ES-I3 (cell line): ENCODE measurements at regions not wholly inside any gene's neighbourhood (a gene's known extent, or its start where the extent isn't known, plus 50 kb on each side); places are given as distances from the start of the nearest gene placed in this dataset.
"Not testable (repeated sequence)": the region's sequence is repeated elsewhere in the genome, so short reads cannot be mapped to it uniquely, and the experiment has no call there.

Experiments
- H3K36me3 ChIP-seq: 2 replicates; pipeline ENCODE4 v1.6.1; 2013; ENCODE audit warnings: mild to moderate bottlenecking, low read length, control low read depth, moderate library complexity; ENCODE audit not compliant: insufficient read depth
- H3K4me1 ChIP-seq: 2 replicates; pipeline ENCODE4 v1.6.1; 2013; ENCODE audit warnings: mild to moderate bottlenecking, control low read depth, low read length; ENCODE audit not compliant: insufficient read depth
- H3K9ac ChIP-seq: 2 replicates; pipeline ENCODE4 v1.6.1; 2013; ENCODE audit warnings: low read depth, mild to moderate bottlenecking, low read length, moderate library complexity
- H3K9me3 ChIP-seq: 2 replicates; pipeline ENCODE4 v1.6.1; 2013; ENCODE audit warnings: mild to moderate bottlenecking, low read length, moderate library complexity; ENCODE audit not compliant: control insufficient read depth, insufficient read depth

DNA sequence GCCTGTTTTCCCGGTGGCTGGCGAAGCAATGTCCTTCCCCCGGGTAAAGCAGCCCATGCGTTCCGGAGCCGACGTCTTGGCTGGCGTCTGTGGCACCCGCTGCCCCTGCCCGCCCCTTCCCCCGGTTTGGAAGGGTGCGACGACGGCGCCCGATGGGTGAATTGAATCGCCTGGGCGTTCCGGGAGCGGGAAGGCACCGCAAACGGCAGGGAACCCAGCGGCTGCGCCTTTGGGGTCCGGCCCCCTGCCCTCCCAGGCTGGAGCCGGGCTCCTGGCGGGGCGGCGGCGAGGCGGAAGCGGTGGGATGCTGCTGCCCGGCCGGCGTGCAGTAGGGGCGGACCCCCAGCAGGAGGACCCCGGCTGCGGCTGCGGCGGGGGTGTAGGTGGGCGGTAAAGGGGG is 123.6 kb upstream of the RHOU start:
- H3K4me1 ChIP-seq, H3K36me3 ChIP-seq, H3K9me3 ChIP-seq, H3K9ac ChIP-seq: not testable (repeated sequence)

DNA sequence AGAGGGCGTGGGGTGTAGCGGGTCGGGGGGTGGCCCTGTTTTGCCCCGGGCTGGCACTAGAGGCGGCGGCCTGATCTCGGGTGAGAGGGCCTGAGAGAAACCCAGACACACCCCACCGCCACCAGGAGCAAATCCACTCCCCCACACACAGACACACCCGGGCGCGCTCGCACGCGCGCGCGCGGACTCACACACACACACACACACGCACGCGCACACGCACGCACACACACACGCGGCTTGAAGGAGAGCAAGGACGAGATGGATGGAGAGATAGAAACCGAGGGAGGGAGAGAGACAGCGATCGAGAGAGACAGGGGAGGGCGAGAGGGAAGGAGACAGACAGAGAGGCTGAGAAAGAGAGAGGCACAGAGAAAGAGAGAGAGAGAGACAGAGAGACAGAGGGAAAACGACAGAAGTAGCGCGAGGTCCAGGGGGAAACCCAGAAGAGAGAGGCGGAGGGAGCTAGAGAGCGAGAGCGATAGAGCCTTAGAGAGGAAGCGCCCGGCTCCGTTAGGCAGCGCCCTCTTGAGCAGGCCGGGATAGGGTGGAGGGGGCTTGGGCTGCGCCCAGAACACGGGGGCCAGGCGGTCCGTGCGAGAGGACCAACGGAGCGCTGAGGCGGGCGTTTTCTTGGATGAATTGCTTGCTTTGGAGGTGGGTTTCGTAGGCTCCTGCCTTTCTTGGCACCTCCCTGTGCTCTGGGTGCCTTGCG is 113.1 kb upstream of the RHOU start:
- H3K36me3 ChIP-seq, H3K4me1 ChIP-seq, H3K9me3 ChIP-seq, H3K9ac ChIP-seq: not testable (repeated sequence)

DNA sequence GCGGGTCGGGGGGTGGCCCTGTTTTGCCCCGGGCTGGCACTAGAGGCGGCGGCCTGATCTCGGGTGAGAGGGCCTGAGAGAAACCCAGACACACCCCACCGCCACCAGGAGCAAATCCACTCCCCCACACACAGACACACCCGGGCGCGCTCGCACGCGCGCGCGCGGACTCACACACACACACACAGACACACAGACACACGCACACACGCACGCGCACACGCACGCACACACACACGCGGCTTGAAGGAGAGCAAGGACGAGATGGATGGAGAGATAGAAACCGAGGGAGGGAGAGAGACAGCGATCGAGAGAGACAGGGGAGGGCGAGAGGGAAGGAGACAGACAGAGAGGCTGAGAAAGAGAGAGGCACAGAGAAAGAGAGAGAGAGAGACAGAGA is 108.8 kb upstream of the RHOU start:
- H3K9ac ChIP-seq, H3K4me1 ChIP-seq, H3K9me3 ChIP-seq, H3K36me3 ChIP-seq: not testable (repeated sequence)

DNA sequence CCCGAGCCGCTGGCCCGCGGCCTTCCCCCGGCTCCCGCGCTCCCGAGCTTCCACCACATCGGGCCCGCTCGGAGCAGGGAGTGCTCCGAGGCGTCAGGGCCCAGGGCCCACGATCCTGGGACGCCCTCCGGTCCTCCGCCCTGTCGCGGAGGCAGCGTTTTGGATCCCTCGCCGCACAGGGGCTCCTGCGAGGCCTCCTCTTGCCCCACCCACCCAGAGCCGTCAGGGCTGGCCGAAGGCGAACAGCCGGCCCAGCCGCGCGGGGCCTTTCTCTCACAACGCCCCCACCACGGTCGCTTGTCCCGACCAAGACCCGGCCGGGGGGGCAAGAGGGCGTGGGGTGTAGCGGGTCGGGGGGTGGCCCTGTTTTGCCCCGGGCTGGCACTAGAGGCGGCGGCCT is 102.4 kb upstream of the RHOU start:
- H3K36me3 ChIP-seq, H3K9ac ChIP-seq, H3K4me1 ChIP-seq, H3K9me3 ChIP-seq: not testable (repeated sequence)

DNA sequence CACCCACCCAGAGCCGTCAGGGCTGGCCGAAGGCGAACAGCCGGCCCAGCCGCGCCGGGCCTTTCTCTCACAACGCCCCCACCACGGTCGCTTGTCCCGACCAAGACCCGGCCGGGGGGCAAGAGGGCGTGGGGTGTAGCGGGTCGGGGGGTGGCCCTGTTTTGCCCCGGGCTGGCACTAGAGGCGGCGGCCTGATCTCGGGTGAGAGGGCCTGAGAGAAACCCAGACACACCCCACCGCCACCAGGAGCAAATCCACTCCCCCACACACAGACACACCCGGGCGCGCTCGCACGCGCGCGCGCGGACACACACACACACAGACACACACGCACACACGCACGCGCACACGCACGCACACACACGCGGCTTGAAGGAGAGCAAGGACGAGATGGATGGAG is 100.0 kb upstream of the RHOU start:
- H3K9ac ChIP-seq, H3K9me3 ChIP-seq, H3K4me1 ChIP-seq, H3K36me3 ChIP-seq: not testable (repeated sequence)

DNA sequence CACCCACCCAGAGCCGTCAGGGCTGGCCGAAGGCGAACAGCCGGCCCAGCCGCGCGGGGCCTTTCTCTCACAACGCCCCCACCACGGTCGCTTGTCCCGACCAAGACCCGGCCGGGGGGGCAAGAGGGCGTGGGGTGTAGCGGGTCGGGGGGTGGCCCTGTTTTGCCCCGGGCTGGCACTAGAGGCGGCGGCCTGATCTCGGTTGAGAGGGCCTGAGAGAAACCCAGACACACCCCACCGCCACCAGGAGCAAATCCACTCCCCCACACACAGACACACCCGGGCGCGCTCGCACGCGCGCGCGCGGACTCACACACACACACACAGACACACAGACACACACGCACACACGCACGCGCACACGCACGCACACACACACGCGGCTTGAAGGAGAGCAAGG is 97.8 kb upstream of the RHOU start:
- H3K9ac ChIP-seq, H3K36me3 ChIP-seq, H3K9me3 ChIP-seq, H3K4me1 ChIP-seq: not testable (repeated sequence)

DNA sequence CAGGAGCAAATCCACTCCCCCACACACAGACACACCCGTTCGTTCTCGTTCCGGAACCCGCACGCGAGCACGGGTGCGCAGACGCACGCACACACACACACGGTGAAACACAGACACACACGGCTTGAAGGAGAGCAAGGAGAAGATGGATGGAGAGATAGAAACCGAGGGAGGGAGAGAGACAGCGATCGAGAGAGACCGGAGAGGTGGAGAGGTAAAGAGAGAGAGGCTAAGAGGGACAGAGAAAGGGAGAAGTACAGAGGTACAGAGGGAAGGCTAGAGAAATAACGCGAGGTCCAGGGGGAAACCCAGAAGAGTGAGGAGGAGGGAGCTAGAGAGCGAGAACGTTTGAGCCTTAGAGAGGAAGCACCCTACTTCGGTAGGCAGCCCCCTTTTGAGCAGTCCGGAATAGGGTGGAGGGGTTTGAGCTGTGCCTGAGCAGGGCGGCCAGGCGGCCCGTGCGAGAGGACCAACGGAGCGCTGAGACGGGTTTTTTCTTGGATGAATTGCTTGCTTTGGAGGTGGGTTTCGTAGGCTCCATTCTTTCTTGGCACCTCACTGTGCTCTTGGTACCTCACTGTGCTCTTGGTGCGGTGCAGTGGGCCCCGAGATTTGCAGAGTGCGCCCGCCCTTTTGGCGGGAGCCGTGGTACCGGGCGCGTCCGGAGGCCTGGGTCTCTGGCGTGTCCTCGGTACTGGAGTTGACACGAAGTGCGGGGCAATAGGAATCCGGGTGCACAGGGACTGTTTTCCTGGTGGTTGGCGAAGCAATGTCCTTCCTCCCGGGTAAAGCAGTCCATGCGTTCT is 88.4 kb upstream of the RHOU start:
- Histone ChIP-seq H3K9me3 (no peaks in the 10 kb centered on the region), H3K36me3 (no peaks in the 10 kb centered on the region), H3K9ac (peak overlapping the region; percentile 51; the same call in 1 of the 2 replicates), H3K4me1 (no peaks in the 10 kb centered on the region)

DNA sequence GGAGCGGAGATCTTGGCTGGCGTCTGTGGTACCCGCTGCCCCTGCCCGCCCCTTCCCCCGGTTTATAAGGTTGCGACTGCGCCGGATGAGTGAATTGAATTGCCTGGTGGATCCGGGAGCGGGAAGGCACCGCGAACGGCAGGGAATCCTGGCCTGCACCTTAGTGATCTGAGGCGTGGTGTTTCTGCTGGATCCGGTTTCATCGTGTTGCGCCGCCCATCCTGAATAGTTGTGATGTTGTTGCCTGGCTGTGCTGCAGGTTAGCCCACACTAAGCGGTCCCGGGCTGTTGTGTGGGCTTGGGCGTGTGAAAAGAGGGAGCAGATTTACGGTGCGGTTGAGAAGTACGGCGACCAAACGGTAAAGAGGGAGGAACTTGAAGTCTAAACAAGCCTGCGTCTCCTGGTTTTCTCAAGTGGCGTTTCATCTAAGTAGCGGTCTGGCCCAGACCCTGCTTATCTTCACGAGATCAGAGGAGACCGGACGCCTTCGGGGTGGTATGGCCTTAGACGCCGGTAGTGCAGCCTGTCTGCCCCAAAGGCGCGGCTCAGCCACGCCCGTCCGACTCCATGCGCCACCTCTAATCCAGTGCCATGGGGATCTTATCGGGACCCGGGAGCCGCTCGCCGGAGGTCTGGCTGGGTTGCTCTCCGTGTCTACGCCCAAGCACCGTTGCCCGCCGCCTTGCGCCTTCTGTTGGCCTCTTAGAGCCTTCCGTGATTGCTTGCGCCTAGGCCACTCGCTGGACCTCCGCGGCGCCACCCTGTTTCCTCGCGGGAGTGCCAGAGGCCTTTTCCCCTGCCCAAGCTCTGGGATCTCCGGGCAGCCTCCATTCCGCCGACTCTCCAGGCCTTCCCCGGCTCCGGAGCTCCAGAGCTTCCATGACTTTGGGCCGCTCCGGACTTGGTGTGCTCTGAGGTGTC is 87.5 kb upstream of the RHOU start:
- H3K36me3 ChIP-seq, result no peaks in the 10 kb centered on the region
- H3K9me3 ChIP-seq, result no peaks in the 10 kb centered on the region
- H3K4me1 ChIP-seq, result no peaks in the 10 kb centered on the region
- peak overlapping the region; percentile 51; the same call in 1 of the 2 replicates for H3K9ac ChIP-seq

DNA sequence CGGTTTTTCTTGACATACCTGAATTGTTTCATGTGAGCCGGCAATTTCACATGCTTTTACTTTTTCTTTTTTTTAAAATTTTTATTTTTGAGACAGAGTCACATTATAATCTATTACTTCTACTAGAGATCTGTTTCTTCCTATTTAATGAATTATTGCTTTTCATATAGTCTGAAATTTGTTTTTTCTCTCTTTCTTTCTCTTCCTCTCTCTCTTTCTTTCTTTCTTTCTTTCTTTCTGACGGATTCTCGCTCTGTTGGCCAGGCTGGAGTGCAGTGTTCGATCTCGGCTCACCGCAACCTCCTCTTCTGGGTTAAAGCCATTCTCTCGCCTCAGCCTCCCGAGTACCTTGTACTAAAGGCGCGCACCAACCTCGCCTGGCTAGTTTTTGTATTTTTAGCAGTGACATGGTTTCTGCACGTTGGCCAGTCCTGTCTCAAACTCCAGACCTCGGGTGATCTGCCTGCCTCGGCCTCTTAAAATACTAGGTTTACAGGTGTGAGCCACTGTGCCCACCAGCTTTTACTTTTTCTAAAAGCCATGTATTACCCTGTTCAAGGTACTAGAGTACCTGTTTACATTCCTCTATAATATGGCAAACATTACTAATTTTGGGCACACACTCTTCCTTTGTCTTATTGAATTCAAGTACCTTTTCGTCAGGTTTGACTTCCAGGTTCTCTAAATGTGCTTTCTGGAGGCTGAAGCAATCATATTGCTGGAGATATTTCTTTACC is 86.5 kb upstream of the RHOU start:
- Histone ChIP-seq H3K9me3 (no peaks in the 10 kb centered on the region), H3K36me3 (no peaks in the 10 kb centered on the region), H3K4me1 (no peaks in the 10 kb centered on the region), H3K9ac (peak overlapping the region; percentile 51; the same call in 1 of the 2 replicates)

DNA sequence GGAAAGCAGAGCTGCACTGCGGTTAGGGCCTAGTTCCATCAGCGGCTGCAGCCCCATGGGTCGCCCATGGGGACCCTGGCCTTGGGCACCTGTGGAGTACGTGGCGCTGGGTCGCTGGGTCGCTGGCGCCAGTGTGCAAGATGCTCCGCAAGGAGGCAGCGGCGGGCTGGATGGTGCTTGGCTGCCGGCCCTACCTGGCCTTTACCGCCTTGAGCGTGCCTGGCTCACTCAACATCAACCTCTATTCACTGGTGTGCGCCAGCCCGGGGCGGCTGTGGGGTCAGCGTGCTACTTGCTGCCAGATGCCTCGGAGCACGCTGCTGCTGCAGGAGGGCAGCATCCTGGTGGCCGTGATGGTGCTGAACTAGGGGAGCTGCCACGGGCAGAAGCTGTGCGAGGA is 85.1 kb upstream of the RHOU start:
- no peaks in the 10 kb centered on the region for H3K36me3 ChIP-seq
- H3K9ac ChIP-seq, result no peak overlapping the region
- H3K9me3 ChIP-seq, result no peaks in the 10 kb centered on the region
- no peaks in the 10 kb centered on the region for H3K4me1 ChIP-seq

DNA sequence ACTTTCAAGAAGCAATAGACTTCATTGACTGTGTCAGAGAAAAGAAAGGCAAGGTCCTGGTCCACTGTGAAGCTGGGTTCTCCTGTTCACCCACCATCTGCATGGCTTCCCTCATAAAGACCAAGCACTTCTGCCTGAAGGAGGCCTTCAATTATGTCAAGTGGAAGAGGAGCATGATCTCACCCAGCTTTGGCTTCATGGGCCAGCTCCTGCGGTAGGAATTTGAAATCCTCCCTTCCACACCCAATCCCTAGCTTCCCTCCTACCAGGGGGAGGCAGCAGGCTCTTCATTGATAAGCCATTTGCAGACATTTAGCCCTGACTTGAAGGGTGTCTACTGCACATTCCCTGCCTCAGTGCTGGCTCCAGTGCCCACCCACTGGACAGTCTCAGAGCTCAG is 84.3 kb upstream of the RHOU start:
- no peaks in the 10 kb centered on the region for H3K9me3 ChIP-seq
- no peaks in the 10 kb centered on the region for H3K36me3 ChIP-seq
- no peaks in the 10 kb centered on the region for H3K4me1 ChIP-seq
- no peak overlapping the region for H3K9ac ChIP-seq

DNA sequence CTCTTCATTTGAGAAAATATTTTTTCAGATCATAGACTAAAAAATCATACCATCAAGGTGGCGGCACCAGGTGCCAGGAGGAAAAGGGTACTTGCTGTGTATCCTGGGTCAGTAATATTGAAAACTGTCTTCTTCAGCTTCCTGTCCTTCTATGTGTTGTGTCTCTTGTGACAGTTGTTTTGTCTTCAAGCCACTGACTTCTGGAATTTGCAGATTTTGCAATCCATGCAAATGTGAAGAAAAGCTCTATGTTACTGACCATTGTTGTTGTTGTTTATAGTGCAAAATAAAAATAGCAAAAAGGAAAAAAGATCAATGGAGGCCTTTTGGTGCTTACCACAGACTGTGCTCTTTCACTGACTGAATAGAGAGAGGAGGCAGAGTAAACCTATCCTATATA is 83.2 kb upstream of the RHOU start:
- Histone ChIP-seq H3K36me3 (no peaks in the 10 kb centered on the region), H3K9ac (no peak overlapping the region), H3K4me1 (no peaks in the 10 kb centered on the region), H3K9me3 (no peaks in the 10 kb centered on the region)

DNA sequence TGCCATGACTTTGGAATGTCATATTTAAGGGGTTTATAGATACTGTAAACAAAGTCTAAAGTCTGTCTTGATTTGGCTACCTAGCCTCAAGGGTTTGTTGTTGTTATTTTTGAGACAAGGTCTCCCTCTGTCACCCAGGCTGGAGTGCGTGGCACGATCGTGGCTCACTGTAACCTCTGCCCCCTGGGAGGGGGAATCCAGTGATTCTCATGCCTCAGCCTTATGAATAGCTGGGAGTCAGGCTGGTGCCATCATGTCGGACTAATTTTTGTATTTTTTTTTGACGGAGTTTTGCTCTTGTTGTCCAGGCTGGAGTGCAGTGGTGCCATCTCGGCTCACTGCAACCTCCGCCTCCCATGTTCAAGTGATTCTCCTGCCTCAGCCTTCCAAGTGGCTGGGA is 82.2 kb upstream of the RHOU start:
- not testable (repeated sequence) for H3K9me3 ChIP-seq, H3K36me3 ChIP-seq, H3K4me1 ChIP-seq, H3K9ac ChIP-seq

DNA sequence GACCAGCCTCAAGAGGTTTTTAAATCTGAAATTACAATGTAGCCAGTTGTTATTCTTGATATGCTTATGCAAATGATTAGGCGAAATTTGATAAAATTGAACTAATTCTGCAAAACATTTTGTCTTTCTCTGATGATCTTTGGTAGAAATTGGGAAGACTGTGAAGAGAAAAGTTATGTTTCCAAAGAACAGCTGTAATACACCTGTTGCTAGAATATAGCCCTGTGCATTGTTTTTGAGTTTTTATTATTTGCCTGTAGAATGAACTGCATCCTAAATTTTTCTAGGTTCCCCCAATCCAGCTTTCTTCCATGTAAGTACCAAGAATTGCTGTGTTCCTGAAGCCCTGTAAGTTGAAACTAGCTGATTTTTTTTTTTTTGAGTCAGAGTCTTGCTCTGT is 81.5 kb upstream of the RHOU start:
- no peak overlapping the region for H3K9ac ChIP-seq
- H3K36me3 ChIP-seq, result no peaks in the 10 kb centered on the region
- no peaks in the 10 kb centered on the region for H3K9me3 ChIP-seq
- no peaks in the 10 kb centered on the region for H3K4me1 ChIP-seq
